ENCODE measurements at regions not wholly inside any gene's neighbourhood (a gene's known extent, or its start where the extent isn't known, plus 50 kb on each side); places are given as distances from the start of the nearest gene placed in this dataset.

GRCh38 chr14:82153689-82154088, 620.0 kb upstream of the SEL1L start:
- no peak for TF ChIP-seq CTCF (IDR thresholded peaks at IDR 0.05; ENCODE audit: low read depth, low read length)
- no peak overlapping the region for H3K4me3 ChIP-seq (ENCODE audit: low read depth, low read length)

GRCh38 chr14:82159624-82160023, 626.0 kb upstream of the SEL1L start:
- H3K4me3 ChIP-seq (ENCODE audit: low read depth, low read length): no peak overlapping the region
- TF ChIP-seq CTCF (IDR thresholded peaks at IDR 0.05; ENCODE audit: low read depth, low read length): no peak

- no peak overlapping the region for H3K4me3 ChIP-seq (ENCODE audit: low read depth, low read length)
- no peak for TF ChIP-seq CTCF (IDR thresholded peaks at IDR 0.05; ENCODE audit: low read depth, low read length)
Observed at GRCh38 chr14:82180139-82180538, 646.5 kb upstream of the SEL1L start.

- no peak overlapping the region for H3K4me3 ChIP-seq (ENCODE audit: low read depth, low read length)
- TF ChIP-seq CTCF (IDR thresholded peaks at IDR 0.05; ENCODE audit: low read depth, low read length): no peak
Observed at GRCh38 chr14:82182646-82183045, 649.0 kb upstream of the SEL1L start.

- no peak overlapping the region for H3K4me3 ChIP-seq (ENCODE audit: low read depth, low read length)
- no peak for TF ChIP-seq CTCF (IDR thresholded peaks at IDR 0.05; ENCODE audit: low read depth, low read length)
Observed at GRCh38 chr14:82190742-82191141, 657.1 kb upstream of the SEL1L start.

GRCh38 chr14:82192387-82192786, 658.7 kb upstream of the SEL1L start:
- TF ChIP-seq CTCF (IDR thresholded peaks at IDR 0.05; ENCODE audit: low read depth, low read length): no peak
- H3K4me3 ChIP-seq (ENCODE audit: low read depth, low read length): no peak overlapping the region

GRCh38 chr14:82223276-82223675, 689.6 kb upstream of the SEL1L start:
- H3K4me3 ChIP-seq (ENCODE audit: low read depth, low read length): no peak overlapping the region
- TF ChIP-seq CTCF (IDR thresholded peaks at IDR 0.05; ENCODE audit: low read depth, low read length): no peak

Measured in WI38 (cell line).